ENCODE measurements at regions not wholly inside any gene's neighbourhood (a gene's known extent, or its start where the extent isn't known, plus 50 kb on each side); places are given as distances from the start of the nearest gene placed in this dataset.

DNA sequence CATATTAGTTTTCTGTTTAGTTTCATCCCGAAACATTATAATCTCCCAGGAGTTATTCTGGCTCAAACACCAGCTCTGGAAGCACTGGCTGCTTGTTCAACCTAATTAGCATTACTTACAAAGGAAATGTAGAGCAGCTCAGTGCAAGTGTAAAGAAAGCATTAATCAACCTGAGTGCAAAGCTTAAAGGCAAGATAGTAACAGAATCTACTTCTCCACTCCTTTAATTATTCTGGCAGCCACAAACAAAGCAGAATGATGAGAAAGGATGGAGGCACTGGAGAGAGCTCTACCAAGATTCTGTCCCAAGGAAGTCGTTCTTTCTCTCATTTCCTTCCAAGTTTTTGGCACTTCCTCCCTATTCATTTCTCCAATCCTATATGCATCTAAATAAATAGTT, 1384.0 kb downstream of the ZPLD1 start:
- Histone ChIP-seq H3K9me3 (no peaks in the 10 kb centered on the region), H3K4me3 (ENCODE audit: low read depth, low read length) (no peak overlapping the region), H3K27me3 (replicated peaks; ENCODE audit: control insufficient read depth, insufficient read depth, low read length) (no peaks in the 10 kb centered on the region), H3K36me3 (ENCODE audit: control insufficient read depth, insufficient read depth, low read length) (no peaks in the 10 kb centered on the region), H3K4me1 (no peaks in the 10 kb centered on the region)
- Mint-ChIP-seq H3K27ac (ENCODE audit: unreplicated experiment) (no peak overlapping the region), H3K36me3 (ENCODE audit: insufficient read depth, unreplicated experiment) (no peaks in the 10 kb centered on the region), H3K27me3 (ENCODE audit: insufficient read depth, unreplicated experiment) (peaks cover 3% of the 10 kb centered on the region), H3K9me3 (ENCODE audit: unreplicated experiment) (no peaks in the 10 kb centered on the region), H3K4me1 (ENCODE audit: low read depth, unreplicated experiment) (no peaks in the 10 kb centered on the region), H3K4me3 (ENCODE audit: unreplicated experiment) (no peak overlapping the region)
- BruUV-seq (replicated peaks) = no TSS peak
- CTCF ChIA-PET = no interaction called here
- DNase-seq = no peak
- intact Hi-C loops (cut with micrococcal nuclease; ENCODE audit: unreplicated experiment) = no loop called here
- TF ChIP-seq, protein P1, sequence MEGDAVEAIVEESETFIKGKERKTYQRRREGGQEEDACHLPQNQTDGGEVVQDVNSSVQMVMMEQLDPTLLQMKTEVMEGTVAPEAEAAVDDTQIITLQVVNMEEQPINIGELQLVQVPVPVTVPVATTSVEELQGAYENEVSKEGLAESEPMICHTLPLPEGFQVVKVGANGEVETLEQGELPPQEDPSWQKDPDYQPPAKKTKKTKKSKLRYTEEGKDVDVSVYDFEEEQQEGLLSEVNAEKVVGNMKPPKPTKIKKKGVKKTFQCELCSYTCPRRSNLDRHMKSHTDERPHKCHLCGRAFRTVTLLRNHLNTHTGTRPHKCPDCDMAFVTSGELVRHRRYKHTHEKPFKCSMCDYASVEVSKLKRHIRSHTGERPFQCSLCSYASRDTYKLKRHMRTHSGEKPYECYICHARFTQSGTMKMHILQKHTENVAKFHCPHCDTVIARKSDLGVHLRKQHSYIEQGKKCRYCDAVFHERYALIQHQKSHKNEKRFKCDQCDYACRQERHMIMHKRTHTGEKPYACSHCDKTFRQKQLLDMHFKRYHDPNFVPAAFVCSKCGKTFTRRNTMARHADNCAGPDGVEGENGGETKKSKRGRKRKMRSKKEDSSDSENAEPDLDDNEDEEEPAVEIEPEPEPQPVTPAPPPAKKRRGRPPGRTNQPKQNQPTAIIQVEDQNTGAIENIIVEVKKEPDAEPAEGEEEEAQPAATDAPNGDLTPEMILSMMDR (IDR thresholded peaks at IDR 0.05; ENCODE audit: insufficient read depth in 1 of 2, low read depth in 1 of 2, low read length in 1 of 2, severe bottlenecking in 1 of 2, unreplicated experiment in 1 of 2) = no peak
- POLR2A ChIA-PET = no interaction called here

DNA sequence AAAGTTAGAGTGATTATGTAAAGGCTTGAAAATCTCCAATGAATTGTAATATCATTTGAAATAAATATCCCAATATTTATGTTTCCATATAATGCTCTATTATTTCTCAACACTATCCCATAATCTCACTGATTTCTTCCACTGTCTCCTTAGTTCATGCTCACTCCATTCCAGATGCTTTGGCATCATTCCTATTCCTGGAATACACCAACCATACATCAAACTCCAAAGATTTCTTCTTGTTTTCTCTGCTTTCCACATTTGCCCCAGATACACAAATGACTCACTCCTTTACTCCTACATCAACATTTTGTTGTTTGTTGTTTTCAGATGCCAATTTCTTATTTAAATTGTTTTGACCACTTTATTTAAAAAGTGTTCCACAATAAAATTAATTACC, 1390.8 kb downstream of the ZPLD1 start:
- CTCF ChIA-PET = no interaction called here
- no peaks in the 10 kb centered on the region for H3K9me3 ChIP-seq
- H3K36me3 ChIP-seq (ENCODE audit: control insufficient read depth, insufficient read depth, low read length) = no peaks in the 10 kb centered on the region
- no peak overlapping the region for H3K4me3 Mint-ChIP-seq (ENCODE audit: unreplicated experiment)
- no TSS peak for BruUV-seq (replicated peaks)
- H3K4me1 ChIP-seq = no peaks in the 10 kb centered on the region
- TF ChIP-seq, protein P1 (IDR thresholded peaks at IDR 0.05; ENCODE audit: insufficient read depth in 1 of 2, low read depth in 1 of 2, low read length in 1 of 2, severe bottlenecking in 1 of 2, unreplicated experiment in 1 of 2) = no peak
- H3K27me3 Mint-ChIP-seq (ENCODE audit: insufficient read depth, unreplicated experiment) = no peaks in the 10 kb centered on the region
- H3K9me3 Mint-ChIP-seq (ENCODE audit: unreplicated experiment) = no peaks in the 10 kb centered on the region
- no peak overlapping the region for H3K4me3 ChIP-seq (ENCODE audit: low read depth, low read length)
- intact Hi-C loops (cut with micrococcal nuclease; ENCODE audit: unreplicated experiment) = no loop called here
- H3K36me3 Mint-ChIP-seq (ENCODE audit: insufficient read depth, unreplicated experiment) = no peaks in the 10 kb centered on the region
- no peak overlapping the region for H3K27ac Mint-ChIP-seq (ENCODE audit: unreplicated experiment)
- POLR2A ChIA-PET = no interaction called here
- DNase-seq = no peak
- H3K4me1 Mint-ChIP-seq (ENCODE audit: low read depth, unreplicated experiment) = no peaks in the 10 kb centered on the region
- H3K27me3 ChIP-seq (replicated peaks; ENCODE audit: control insufficient read depth, insufficient read depth, low read length) = no peaks in the 10 kb centered on the region

DNA sequence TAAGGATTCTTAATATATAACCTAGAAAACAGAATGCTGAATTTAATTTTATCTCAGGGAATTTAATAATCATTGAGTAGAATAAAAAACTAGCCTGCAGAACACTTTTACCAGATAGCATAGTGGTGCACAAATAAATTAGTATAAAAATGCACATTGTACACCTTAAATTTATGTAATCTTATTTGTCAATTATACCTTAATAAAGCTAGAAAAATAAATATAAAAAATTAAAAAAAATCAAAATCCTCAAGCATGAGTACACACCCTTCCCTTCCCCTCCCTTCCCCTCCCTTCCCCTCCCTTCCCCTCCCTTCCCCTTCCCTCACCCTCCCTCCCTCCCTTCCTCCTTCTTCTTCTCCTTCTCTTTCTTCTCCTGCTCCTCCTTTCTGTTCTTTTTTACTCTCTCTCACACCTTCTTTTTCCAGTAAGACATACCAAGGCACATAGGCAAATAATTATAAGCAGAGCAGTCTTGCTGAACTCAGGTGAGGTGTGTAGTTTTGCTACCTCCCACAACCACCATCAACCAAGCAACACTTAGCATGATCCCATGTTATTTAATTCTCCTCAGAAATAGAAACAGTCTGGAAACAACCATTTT, 1395.0 kb downstream of the ZPLD1 start:
- Mint-ChIP-seq H3K4me3 (ENCODE audit: unreplicated experiment) (no peak overlapping the region), H3K27me3 (ENCODE audit: insufficient read depth, unreplicated experiment) (no peaks in the 10 kb centered on the region), H3K4me1 (ENCODE audit: low read depth, unreplicated experiment) (no peaks in the 10 kb centered on the region), H3K9me3 (ENCODE audit: unreplicated experiment) (no peaks in the 10 kb centered on the region), H3K36me3 (ENCODE audit: insufficient read depth, unreplicated experiment) (no peaks in the 10 kb centered on the region), H3K27ac (ENCODE audit: unreplicated experiment) (no peak overlapping the region)
- no peaks in the 10 kb centered on the region for H3K9me3 ChIP-seq
- no peak overlapping the region for H3K4me3 ChIP-seq (ENCODE audit: low read depth, low read length)
- ChIA-PET CTCF (no interaction called here), POLR2A (no interaction called here)
- H3K27me3 ChIP-seq (replicated peaks; ENCODE audit: control insufficient read depth, insufficient read depth, low read length) = no peaks in the 10 kb centered on the region
- intact Hi-C loops (cut with micrococcal nuclease; ENCODE audit: unreplicated experiment) = no loop called here
- H3K36me3 ChIP-seq (ENCODE audit: control insufficient read depth, insufficient read depth, low read length) = no peaks in the 10 kb centered on the region
- no peaks in the 10 kb centered on the region for H3K4me1 ChIP-seq
- DNase-seq = no peak
- TF ChIP-seq, protein P1 (IDR thresholded peaks at IDR 0.05; ENCODE audit: insufficient read depth in 1 of 2, low read depth in 1 of 2, low read length in 1 of 2, severe bottlenecking in 1 of 2, unreplicated experiment in 1 of 2) = no peak
- no TSS peak for BruUV-seq (replicated peaks)

Measured in Caco-2 (cell line).